ENCODE measurements at regions not wholly inside any gene's neighbourhood (a gene's known extent, or its start where the extent isn't known, plus 50 kb on each side); places are given as distances from the start of the nearest gene placed in this dataset.

GRCh38 chr3:84277562-84278224 is 681.1 kb upstream of the CADM2 start:
- Mint-ChIP-seq H3K27ac (ENCODE audit: unreplicated experiment) (no peak overlapping the region), H3K27me3 (ENCODE audit: insufficient read depth, unreplicated experiment) (no peaks in the 10 kb centered on the region), H3K4me3 (ENCODE audit: unreplicated experiment) (no peak overlapping the region), H3K4me1 (ENCODE audit: low read depth, unreplicated experiment) (no peaks in the 10 kb centered on the region), H3K9me3 (ENCODE audit: unreplicated experiment) (no peaks in the 10 kb centered on the region), H3K36me3 (ENCODE audit: insufficient read depth, unreplicated experiment) (no peaks in the 10 kb centered on the region)
- ChIA-PET CTCF (no interaction called here), POLR2A (no interaction called here)
- Histone ChIP-seq H3K27me3 (replicated peaks; ENCODE audit: control insufficient read depth, insufficient read depth, low read length) (no peaks in the 10 kb centered on the region), H3K4me1 (no peaks in the 10 kb centered on the region), H3K4me3 (ENCODE audit: low read depth, low read length) (no peak overlapping the region), H3K9me3 (no peaks in the 10 kb centered on the region), H3K36me3 (ENCODE audit: control insufficient read depth, insufficient read depth, low read length) (no peaks in the 10 kb centered on the region)
- BruUV-seq (replicated peaks): no TSS peak
- intact Hi-C loops (cut with micrococcal nuclease; ENCODE audit: unreplicated experiment): no loop called here
- no peak for TF ChIP-seq CTCF (IDR thresholded peaks at IDR 0.05; ENCODE audit: insufficient read depth in 1 of 2, low read depth in 1 of 2, low read length in 1 of 2, severe bottlenecking in 1 of 2, unreplicated experiment in 1 of 2)
- DNase-seq: no peak

DNA sequence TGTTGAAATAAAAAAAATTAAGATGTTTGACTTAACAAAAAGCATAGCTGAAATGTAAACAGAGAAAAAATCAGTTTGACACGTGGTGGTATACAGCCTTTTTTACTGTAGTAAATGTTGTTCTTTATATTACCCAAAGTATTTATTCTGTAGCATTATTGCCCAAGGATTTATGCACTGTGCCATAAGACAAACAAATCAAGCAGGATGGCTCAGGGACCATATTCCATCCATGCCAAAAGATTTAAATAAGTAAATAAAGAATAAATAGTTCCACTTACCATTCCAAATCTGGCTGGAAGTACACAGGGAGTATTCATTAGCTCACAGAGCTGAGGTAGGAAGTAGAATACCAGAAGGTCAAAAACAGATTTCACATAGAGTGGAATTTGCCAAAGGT is 666.7 kb upstream of the CADM2 start:
- no TSS peak for BruUV-seq (replicated peaks)
- no peaks in the 10 kb centered on the region for H3K27me3 Mint-ChIP-seq (ENCODE audit: insufficient read depth, unreplicated experiment)
- H3K4me3 Mint-ChIP-seq (ENCODE audit: unreplicated experiment): no peak overlapping the region
- no peak overlapping the region for H3K27ac Mint-ChIP-seq (ENCODE audit: unreplicated experiment)
- DNase-seq: no peak
- H3K36me3 Mint-ChIP-seq (ENCODE audit: insufficient read depth, unreplicated experiment): no peaks in the 10 kb centered on the region
- Histone ChIP-seq H3K4me1 (no peaks in the 10 kb centered on the region), H3K36me3 (ENCODE audit: control insufficient read depth, insufficient read depth, low read length) (no peaks in the 10 kb centered on the region), H3K4me3 (ENCODE audit: low read depth, low read length) (no peak overlapping the region), H3K9me3 (no peaks in the 10 kb centered on the region), H3K27me3 (replicated peaks; ENCODE audit: control insufficient read depth, insufficient read depth, low read length) (no peaks in the 10 kb centered on the region)
- no peak for TF ChIP-seq CTCF (IDR thresholded peaks at IDR 0.05; ENCODE audit: insufficient read depth in 1 of 2, low read depth in 1 of 2, low read length in 1 of 2, severe bottlenecking in 1 of 2, unreplicated experiment in 1 of 2)
- POLR2A ChIA-PET: no interaction called here
- no peaks in the 10 kb centered on the region for H3K4me1 Mint-ChIP-seq (ENCODE audit: low read depth, unreplicated experiment)
- intact Hi-C loops (cut with micrococcal nuclease; ENCODE audit: unreplicated experiment): no loop called here
- CTCF ChIA-PET: no interaction called here
- no peaks in the 10 kb centered on the region for H3K9me3 Mint-ChIP-seq (ENCODE audit: unreplicated experiment)

GRCh38 chr3:84299329-84299728 is 659.5 kb upstream of the CADM2 start:
- Mint-ChIP-seq H3K27ac (ENCODE audit: unreplicated experiment) (no peak overlapping the region), H3K4me3 (ENCODE audit: unreplicated experiment) (no peak overlapping the region), H3K36me3 (ENCODE audit: insufficient read depth, unreplicated experiment) (no peaks in the 10 kb centered on the region), H3K27me3 (ENCODE audit: insufficient read depth, unreplicated experiment) (no peaks in the 10 kb centered on the region), H3K9me3 (ENCODE audit: unreplicated experiment) (no peaks in the 10 kb centered on the region), H3K4me1 (ENCODE audit: low read depth, unreplicated experiment) (no peaks in the 10 kb centered on the region)
- BruUV-seq (replicated peaks): no TSS peak
- intact Hi-C loops (cut with micrococcal nuclease; ENCODE audit: unreplicated experiment): no loop called here
- no peak for DNase-seq
- no peaks in the 10 kb centered on the region for H3K4me1 ChIP-seq
- H3K4me3 ChIP-seq (ENCODE audit: low read depth, low read length): no peak overlapping the region
- ChIA-PET POLR2A (no interaction called here), CTCF (no interaction called here)
- H3K36me3 ChIP-seq (ENCODE audit: control insufficient read depth, insufficient read depth, low read length): no peaks in the 10 kb centered on the region
- no peaks in the 10 kb centered on the region for H3K9me3 ChIP-seq
- no peak for TF ChIP-seq CTCF (IDR thresholded peaks at IDR 0.05; ENCODE audit: insufficient read depth in 1 of 2, low read depth in 1 of 2, low read length in 1 of 2, severe bottlenecking in 1 of 2, unreplicated experiment in 1 of 2)
- no peaks in the 10 kb centered on the region for H3K27me3 ChIP-seq (replicated peaks; ENCODE audit: control insufficient read depth, insufficient read depth, low read length)
